ENCODE measurements at regions not wholly inside any gene's neighbourhood (a gene's known extent, or its start where the extent isn't known, plus 50 kb on each side); places are given as distances from the start of the nearest gene placed in this dataset.

GRCh38 chr10:95133997-95134396 is 60.0 kb upstream of the ACSM6 start:
- no peak for TF ChIP-seq CTCF (IDR thresholded peaks at IDR 0.05; ENCODE audit: extremely low read depth in 1 of 2, insufficient read depth in 1 of 2, low read depth in 1 of 2, low read length in 2 of 2)
- no peak for TF ChIP-seq GATA2 (IDR thresholded peaks at IDR 0.05; ENCODE audit: insufficient read depth, insufficient read length, low read depth, low read length)
- TF ChIP-seq POLR2A (IDR thresholded peaks at IDR 0.05; ENCODE audit: low read depth, low read length), result no peak
- TF ChIP-seq POLR2AphosphoS5 (IDR thresholded peaks at IDR 0.05; ENCODE audit: insufficient read depth, low read depth, low read length), result no peak
- no peak for TF ChIP-seq EZH2 (IDR thresholded peaks at IDR 0.05; ENCODE audit: borderline replicate concordance, low read depth, low read length, severe bottlenecking)
- TF ChIP-seq MYC (IDR thresholded peaks at IDR 0.05; ENCODE audit: low read depth, low read length), result no peak
- TF ChIP-seq MAX (IDR thresholded peaks at IDR 0.05; ENCODE audit: insufficient read depth, insufficient read length), result no peak
- TF ChIP-seq JUN (IDR thresholded peaks at IDR 0.05; ENCODE audit: borderline replicate concordance, insufficient read depth, insufficient read length, low read depth), result no peak
- TF ChIP-seq FOS (IDR thresholded peaks at IDR 0.05; ENCODE audit: borderline replicate concordance, insufficient read depth, low read length), result no peak
- Histone ChIP-seq H3K79me2 (ENCODE audit: control insufficient read depth, insufficient read depth, low read length) (no peaks in the 10 kb centered on the region), H3K4me1 (ENCODE audit: control insufficient read depth, extremely low read depth, insufficient read depth, low read length) (no peaks in the 10 kb centered on the region), H4K20me1 (replicated peaks; ENCODE audit: control insufficient read depth, extremely low read depth, insufficient read depth, low read length) (no peaks in the 10 kb centered on the region), H3K9ac (replicated peaks; ENCODE audit: extremely low read depth, insufficient read depth, low read length) (no peak overlapping the region), H3K36me3 (ENCODE audit: control insufficient read depth in 2 of 2, extremely low read depth in 1 of 2, insufficient read depth in 2 of 2, low read length in 2 of 2) (no peaks in the 10 kb centered on the region), H3K9me1 (replicated peaks; ENCODE audit: control insufficient read depth, extremely low read depth, insufficient read depth, low read length) (no peaks in the 10 kb centered on the region), H2AFZ (ENCODE audit: low read depth, low read length) (no peak overlapping the region), H3K4me2 (ENCODE audit: insufficient read depth, low read length) (no peak overlapping the region), H3K27me3 (ENCODE audit: control insufficient read depth in 2 of 2, insufficient read depth in 2 of 2, low read length in 2 of 2) (no peaks in the 10 kb centered on the region), H3K9me3 (replicated peaks; ENCODE audit: control insufficient read depth, insufficient read depth, low read length) (no peaks in the 10 kb centered on the region), H3K27ac (ENCODE audit: insufficient read depth, low read depth, low read length) (no peak overlapping the region), H3K4me3 (replicated peaks in 1 of 3; ENCODE audit: insufficient read depth in 1 of 3, low read depth in 1 of 3, low read length in 3 of 3) (no peak overlapping the region)
- intact Hi-C loops (cut with micrococcal nuclease) (loop anchor here (1.0 to 5.0 kb wide), 7 partner anchors 49 to 502 kb away; no protein-coding TSS in a partner anchor), dilution Hi-C loops (cut with MboI; ENCODE audit: extremely low pct_ligation_motif_present, low sequenced_read_pairs) (no loop called here)
- FAIRE-seq, result no peak
- no TSS peak for BruUV-seq (replicated peaks)
- ChIA-PET POLR2A (no interaction called here), CTCF (interaction anchor here (0.7 to 5.0 kb wide), 16 partner anchors 9 to 466 kb away, joined by 3 to 86 read pairs (median 5); partner anchors contain the start of gene SORBS1)
- no peak for DNase-seq (ENCODE audit: low read depth, low spot score)

Data from endothelial cell of umbilical vein (primary cell).